ENCODE measurements at regions not wholly inside any gene's neighbourhood (a gene's known extent, or its start where the extent isn't known, plus 50 kb on each side); places are given as distances from the start of the nearest gene placed in this dataset.

GRCh38 chr17:72470734-72471133, 349.9 kb downstream of the SOX9 start:
- Histone ChIP-seq H3K79me2 (replicated peaks; ENCODE audit: insufficient read depth) (no peaks in the 10 kb centered on the region), H3K27me3 (ENCODE audit: insufficient read depth) (no peaks in the 10 kb centered on the region), H3K4me3 (no peak overlapping the region), H3K27ac (ENCODE audit: low read depth) (no peak overlapping the region), H3K36me3 (ENCODE audit: insufficient read depth) (no peaks in the 10 kb centered on the region), H3K9me2 (ENCODE audit: insufficient read depth) (no peaks in the 10 kb centered on the region), H3K4me2 (no peak overlapping the region), H3F3A (replicated peaks; ENCODE audit: low read depth) (no peaks in the 10 kb centered on the region; the same call in 1 of the 2 replicates), H3K4me1 (ENCODE audit: insufficient read depth) (peaks cover 41% of the 10 kb centered on the region), H4K20me1 (replicated peaks; ENCODE audit: insufficient read depth) (no peaks in the 10 kb centered on the region), H2AFZ (no peak overlapping the region)
- Mint-ChIP-seq H3K27ac (no peak overlapping the region), H3K36me3 (ENCODE audit: low read depth) (no peaks in the 10 kb centered on the region; the same call in 2 of the 3 replicates), H3K4me1 (peaks cover 27% of the 10 kb centered on the region), H3K27me3 (ENCODE audit: insufficient read depth, low read depth, poor library complexity) (peaks cover 10% of the 10 kb centered on the region), H3K9me3 (peaks cover 3% of the 10 kb centered on the region; the same call in 1 of the 3 replicates), H3K4me3 (no peak overlapping the region)
- no peak for TF ChIP-seq POLR2AphosphoS5 (IDR thresholded peaks at IDR 0.05; ENCODE audit: low read depth)
- no peak for TF ChIP-seq REST (IDR thresholded peaks at IDR 0.05; ENCODE audit: unreplicated experiment)
- ATAC-seq (no peak), DNase-seq (ENCODE audit: low spot score) (no peak)

DNA sequence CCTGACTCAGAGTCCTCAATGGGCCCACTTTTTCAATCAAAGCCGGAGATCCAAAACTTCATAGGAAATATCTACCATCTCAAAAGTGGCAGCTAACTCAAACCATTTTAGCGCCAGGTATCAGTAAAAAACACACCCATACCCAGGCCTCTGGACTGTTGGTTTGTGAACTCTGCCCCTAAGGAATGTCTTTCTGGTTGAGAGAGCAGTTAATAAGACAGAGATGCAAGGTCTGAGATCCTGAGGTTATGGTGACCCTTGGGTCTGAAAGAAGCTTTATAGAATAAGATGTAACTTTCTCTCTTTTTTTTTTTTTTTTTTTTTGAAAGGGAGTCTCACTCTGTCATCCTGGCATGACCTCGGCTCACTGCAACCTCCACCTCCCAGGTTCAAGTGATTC, 350.5 kb downstream of the SOX9 start:
- H3K79me2 ChIP-seq (replicated peaks; ENCODE audit: insufficient read depth), result no peaks in the 10 kb centered on the region
- no peak overlapping the region for H3K4me3 ChIP-seq
- Mint-ChIP-seq H3K4me3 (no peak overlapping the region), H3K9me3 (peaks cover 3% of the 10 kb centered on the region; the same call in 1 of the 3 replicates), H3K27ac (no peak overlapping the region), H3K27me3 (ENCODE audit: insufficient read depth, low read depth, poor library complexity) (peaks cover 13% of the 10 kb centered on the region), H3K4me1 (peaks cover 30% of the 10 kb centered on the region), H3K36me3 (ENCODE audit: low read depth) (no peaks in the 10 kb centered on the region; the same call in 2 of the 3 replicates)
- H2AFZ ChIP-seq, result no peak overlapping the region
- TF ChIP-seq ZNF114 (CRISPR knock-in tag; IDR thresholded peaks at IDR 0.05) (no peak), POLR2AphosphoS5 (IDR thresholded peaks at IDR 0.05; ENCODE audit: low read depth) (no peak), EZH2 (IDR thresholded peaks at IDR 0.05; ENCODE audit: low read depth, unreplicated experiment) (no peak), CTCF (conservative IDR thresholded peaks at IDR 0.05; ENCODE audit: low read depth in 2 of 2) (no peak), NANOG (IDR thresholded peaks at IDR 0.05; ENCODE audit: borderline replicate concordance) (no peak), CREB1 (CRISPR knock-in tag; IDR thresholded peaks at IDR 0.05; ENCODE audit: low read depth) (no peak), STAT1 (IDR thresholded peaks at IDR 0.05; ENCODE audit: unreplicated experiment) (no peak), ZNF331 (CRISPR knock-in tag; IDR thresholded peaks at IDR 0.05; ENCODE audit: low read depth) (no peak)
- H4K20me1 ChIP-seq (replicated peaks; ENCODE audit: insufficient read depth), result no peaks in the 10 kb centered on the region
- H3F3A ChIP-seq (replicated peaks; ENCODE audit: low read depth), result no peaks in the 10 kb centered on the region; the same call in 1 of the 2 replicates
- no peak overlapping the region for H3K4me2 ChIP-seq
- ATAC-seq (no peak), DNase-seq (ENCODE audit: low spot score) (no peak)
- no peaks in the 10 kb centered on the region for H3K27me3 ChIP-seq (ENCODE audit: insufficient read depth)
- no peaks in the 10 kb centered on the region for H3K36me3 ChIP-seq (ENCODE audit: insufficient read depth)
- H3K4me1 ChIP-seq (ENCODE audit: insufficient read depth), result peaks cover 41% of the 10 kb centered on the region
- H3K9me2 ChIP-seq (ENCODE audit: insufficient read depth), result no peaks in the 10 kb centered on the region
- no peak overlapping the region for H3K27ac ChIP-seq (ENCODE audit: low read depth)

Measured in GM23338 (cell line).